NOMO-1 treated with dmso at 0.1 percent for 144 hours (cell line): ENCODE measurements at regions not wholly inside any gene's neighbourhood (a gene's known extent, or its start where the extent isn't known, plus 50 kb on each side); places are given as distances from the start of the nearest gene placed in this dataset.
"Not testable (repeated sequence)": the region's sequence is repeated elsewhere in the genome, so short reads cannot be mapped to it uniquely, and the experiment has no call there.

Source experiments
- DNase-seq: peaks from one replicate; lab custom pipeline; 2025; ENCODE audit not compliant: unreplicated experiment; lab: John Stamatoyannopoulos, UW

DNA sequence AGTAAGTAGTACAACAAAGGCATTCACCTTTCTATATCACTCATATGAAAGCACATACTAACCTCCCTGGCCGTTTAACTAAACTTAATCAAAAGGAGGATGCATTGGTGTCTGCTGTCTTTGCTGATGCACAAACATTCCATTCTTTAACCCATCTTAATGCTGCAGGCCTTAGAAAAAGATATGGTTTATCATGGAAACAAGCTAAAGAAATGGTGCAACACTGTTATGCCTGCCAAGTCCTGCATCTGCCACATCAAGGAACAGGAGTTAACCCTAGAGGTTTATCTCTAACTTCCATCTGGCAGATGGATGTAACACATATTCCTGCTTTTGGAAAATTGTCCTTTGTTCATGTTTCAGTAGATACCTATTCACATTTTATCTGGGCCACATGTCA lies 296.5 kb upstream of the DKK2 start:
- not testable (repeated sequence) for DNase-seq

DNA sequence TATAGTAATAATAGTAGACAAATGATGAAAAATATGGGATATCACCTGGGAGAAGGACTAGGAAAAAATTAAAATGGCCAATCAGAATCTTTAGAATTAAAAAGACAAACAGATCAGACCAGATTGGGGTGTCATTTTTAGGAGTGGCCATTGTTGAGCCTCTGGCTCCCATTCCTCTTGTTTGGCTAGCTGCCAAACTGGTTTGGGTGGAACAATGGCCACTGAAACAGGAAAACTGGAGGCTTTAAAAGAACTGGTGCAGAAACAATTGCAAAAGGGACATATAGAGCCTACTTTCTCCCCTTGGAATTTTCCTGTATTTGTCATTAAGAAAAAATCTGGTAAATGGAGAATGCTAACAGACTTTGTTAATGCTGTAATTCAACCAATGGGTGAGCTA lies 294.8 kb upstream of the DKK2 start:
- DNase-seq = no peak

DNA sequence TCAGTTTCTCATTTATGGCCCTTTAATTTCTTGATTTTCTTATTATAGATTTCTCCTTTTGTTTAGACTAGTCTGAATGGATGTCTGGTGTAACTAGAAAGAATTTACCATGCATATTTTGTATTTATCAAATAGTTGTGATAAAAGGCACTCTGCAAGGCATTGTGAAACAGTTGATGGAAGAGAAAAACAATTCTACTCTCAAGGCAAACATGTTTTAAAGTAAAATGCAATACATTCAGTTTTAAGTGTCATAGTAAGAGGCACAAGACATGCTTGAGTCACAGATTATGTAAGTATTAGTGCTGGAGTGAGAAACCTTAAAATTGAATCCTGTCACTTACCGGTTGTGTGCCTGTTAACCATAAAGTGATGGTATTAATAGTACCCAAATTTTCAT lies 283.3 kb upstream of the DKK2 start:
- DNase-seq = no peak

DNA sequence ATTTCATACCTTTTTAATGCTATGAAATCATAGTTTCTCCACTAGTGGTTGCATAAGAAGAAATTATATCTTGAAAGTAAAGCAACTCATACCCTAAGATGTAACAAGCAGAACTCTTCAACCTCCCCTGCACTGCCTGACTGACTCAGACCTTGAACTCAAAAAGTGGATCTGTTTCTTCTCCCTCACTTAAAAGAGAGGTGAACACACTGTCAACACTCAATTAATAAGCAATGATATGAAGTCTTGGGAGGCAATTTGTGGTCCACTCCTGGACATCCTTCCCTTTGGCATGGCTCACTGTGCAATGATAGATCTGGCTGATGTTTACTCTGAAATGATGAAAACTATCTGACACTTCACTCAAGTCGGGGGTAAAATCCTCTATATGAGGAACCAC lies 282.0 kb upstream of the DKK2 start:
- no peak for DNase-seq

DNA sequence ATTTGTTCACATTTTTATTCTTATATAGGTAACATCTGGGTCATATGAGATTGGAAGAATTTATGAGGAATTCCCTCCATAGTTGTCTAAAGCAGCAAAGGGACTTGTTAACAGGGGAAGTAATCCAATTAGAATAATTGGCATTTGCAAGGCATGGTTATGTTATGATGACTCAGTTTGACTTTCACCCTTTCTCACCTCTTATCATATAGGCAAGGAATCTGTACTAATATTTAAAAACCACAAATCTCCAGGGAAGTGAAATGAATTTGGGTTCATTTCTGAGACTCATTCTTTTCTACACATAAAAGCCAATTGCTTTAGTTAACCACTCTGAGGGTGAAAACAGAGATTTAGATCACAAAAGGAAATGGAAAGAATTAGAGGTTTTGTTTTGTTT lies 281.5 kb upstream of the DKK2 start:
- DNase-seq = no peak

DNA sequence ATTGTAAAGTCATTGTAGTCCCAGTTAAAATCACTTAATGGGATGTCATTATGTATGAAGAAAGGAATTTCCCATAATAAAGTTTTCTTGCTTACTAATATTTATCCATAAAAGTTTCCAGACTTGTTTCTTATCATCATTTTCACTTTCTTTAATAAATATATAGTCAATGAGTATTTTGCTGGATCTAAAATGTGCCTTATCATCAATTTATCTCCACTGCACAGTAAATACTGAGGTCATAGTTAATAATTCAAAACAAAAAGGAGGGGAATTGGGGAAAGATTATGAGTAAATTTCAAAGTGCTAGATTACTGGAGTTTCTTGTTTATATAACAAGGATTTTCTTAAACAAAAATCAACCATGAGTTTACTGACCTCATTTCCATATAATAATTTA lies 279.5 kb upstream of the DKK2 start:
- DNase-seq = no peak

DNA sequence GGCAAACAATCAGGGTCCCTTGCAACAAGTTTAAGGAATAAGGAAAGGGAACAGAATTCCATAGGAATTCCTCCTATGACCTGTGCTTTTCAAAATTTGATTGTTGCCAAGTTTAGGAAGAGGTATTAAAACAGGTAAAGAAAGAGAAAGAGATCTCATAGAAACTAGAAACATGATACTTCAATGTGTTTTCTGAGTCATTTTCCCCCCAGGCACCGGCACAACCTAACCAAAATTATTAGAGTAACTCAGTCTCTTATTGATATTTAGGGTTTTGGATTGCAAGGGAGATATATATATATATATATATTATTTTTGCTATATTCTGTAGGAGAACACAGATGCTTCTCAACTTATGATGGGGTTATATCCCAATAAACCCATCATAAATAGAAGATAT lies 278.0 kb upstream of the DKK2 start:
- no peak for DNase-seq

DNA sequence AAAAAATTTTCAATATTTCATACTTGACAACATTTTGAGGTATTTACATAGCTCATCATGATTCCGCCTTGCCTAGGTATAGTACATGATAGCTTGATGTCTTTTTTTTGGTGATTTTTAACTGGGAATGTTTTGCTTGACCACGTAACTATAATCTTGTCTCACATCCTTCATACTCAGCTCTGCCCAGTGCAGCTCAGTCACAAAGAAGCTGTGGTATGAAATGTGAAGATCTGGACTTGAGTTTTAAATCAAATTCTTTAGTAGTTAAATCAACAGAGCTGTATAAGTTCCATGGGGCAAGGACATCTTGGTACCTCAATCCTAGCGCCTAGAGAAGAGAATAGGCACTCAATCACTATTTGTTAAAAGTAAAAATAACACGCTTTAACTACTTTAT lies 276.3 kb upstream of the DKK2 start:
- DNase-seq = no peak

DNA sequence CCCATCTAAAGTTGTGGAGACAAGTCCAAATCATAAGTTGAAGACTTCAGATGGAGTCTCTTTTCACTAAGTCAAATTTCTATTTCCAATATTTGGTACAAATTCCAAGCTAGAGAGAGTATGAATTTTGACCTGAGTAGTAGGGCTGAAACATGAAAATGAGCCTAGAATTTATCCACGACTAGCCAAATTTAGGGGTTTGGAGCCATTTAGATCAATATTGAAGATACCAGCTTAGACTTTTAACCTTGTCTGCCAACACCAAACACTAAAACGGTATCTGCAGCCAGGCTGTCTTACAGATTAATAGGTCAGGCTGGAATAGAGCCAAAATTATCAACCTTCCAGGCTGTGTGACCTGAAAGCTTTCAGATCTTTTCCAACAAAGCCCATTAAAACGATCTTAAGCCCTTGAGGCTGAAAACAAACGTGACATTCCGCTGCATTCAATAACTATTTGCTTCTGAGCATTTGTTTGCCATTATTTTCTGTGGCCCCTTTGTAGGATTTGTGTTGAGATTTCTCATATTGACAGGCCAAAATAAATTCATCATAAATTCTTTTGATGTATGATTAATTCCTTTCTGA lies 268.7 kb upstream of the DKK2 start:
- DNase-seq = no peak

DNA sequence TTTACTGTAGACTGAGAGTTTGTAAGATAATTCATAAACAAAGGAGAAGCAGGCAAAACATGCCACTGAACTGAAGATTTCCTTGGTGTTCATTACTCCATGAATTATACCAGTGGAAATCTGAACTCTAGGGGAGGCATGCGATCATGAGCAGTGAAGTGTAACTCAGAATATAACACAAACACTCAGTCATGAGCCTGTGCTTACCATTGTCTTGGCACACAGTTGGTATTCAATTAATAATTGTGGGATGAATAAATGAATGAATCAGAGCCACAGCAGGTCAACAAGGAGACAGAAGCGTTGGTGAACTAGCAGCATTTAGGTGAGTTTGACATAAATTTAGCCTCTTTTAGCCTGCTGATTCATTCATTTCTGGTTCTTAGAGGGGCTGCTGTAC lies 263.5 kb upstream of the DKK2 start:
- DNase-seq = no peak

DNA sequence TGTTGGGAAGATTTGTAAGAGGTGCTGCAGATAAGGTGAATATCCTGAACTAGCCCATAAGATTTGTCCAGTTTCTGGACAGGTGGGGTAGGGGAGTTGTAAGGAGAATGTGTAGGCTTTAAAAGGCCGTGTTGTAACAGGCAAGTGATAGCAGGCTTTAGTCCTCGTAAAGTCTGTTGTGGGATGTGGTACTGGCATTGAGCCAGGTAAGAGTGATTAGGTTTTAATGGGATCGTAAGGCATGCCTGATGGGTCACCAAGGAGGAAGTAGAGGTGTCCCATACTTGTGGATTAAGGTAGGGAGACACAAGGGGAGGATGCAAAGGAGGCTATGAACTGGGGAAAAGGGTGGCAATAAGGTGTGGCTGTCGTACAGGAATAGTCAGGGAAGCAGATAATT lies 256.9 kb upstream of the DKK2 start:
- no peak for DNase-seq

DNA sequence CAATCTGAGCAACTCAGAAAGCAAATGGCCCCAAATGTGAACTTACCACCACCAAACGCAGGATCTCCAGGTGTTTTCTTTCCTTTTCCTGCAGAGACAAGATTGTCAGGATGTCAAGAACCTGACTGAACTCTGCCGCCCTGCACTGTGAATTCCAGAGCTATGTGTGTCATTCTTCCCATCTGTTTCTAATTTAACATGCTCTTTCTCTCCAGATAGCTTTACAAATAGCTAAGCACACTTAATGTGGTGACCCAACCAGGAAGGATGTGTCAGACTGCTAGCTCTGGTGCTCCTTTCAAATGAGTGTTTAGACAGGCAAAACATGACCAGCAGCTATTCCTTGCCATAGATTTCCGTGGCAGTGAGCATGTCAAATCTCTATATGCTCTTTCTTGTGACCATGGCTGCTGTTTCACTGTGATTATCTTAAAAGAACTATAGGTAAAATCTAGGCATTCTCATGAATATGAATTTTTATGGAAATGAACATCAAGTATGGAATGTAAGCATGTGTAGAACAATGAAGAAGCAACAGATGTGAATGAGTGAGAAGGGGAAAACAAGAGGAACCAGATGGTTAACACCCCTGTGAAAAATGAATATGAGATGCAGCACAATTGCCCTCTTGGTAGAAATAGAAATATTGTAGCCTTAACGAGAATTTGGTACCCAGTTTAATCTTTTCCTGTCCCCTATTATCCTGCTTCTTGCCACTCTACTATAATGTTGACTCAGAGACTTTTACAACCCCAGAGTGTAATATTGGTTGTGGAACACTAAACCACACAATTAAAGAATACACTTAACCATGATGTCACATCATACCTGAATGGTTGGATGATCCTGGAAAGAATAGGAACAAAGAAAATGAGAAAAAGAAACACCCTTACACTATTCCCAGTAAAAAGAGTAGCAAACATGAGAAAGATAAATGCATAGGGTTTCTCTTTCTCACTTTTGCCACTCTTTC lies 247.8 kb upstream of the DKK2 start:
- DNase-seq = no peak

DNA sequence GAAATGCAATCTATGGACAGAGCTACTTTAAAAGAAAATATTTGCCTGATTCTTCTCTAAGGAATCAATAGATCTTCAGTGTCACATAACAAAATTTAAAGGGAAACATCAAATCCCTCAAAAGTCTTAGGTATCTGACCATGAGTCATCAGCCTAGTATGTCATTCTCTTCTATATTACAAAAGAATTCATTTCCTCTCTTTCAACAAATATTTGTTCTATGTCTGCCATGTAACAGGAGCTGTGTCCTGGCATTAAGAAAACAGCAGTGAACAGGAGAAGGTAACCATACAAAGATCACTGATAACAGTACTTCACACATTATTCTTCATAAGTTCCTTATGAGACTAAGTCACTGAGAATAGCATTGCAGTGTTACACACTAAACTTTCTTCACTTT lies 243.6 kb upstream of the DKK2 start:
- DNase-seq = no peak

DNA sequence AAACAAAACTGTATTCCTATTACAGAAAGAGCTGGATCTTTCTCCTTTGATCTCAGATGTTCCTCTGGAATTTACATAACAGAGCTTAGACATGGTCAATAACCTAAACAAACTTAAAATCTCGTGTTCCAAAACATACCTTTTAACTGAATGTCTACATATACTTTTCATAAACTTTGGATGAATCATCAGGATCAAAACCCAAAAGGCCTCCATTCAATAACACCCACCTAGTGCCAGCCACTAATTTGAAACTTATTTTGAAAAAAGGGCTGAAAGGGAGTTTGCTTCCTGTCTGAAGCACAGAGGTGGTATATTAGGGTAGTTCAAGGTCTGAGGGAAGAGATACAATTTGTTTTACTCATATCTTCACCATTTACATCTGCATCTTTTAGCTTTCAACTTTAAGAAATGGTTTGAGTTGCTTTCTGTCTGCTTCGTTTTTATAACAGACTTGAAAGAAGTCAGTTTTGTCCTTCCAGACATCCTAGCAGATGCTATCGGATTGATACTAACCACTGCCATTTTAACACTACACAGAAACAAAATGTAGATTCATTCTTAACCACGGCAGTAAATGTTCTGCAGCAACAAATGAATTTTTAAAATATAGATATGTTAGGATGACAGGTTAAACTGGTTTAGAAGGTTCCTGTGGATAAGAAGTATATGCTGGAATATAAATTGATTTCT lies 242.8 kb upstream of the DKK2 start:
- DNase-seq = no peak

DNA sequence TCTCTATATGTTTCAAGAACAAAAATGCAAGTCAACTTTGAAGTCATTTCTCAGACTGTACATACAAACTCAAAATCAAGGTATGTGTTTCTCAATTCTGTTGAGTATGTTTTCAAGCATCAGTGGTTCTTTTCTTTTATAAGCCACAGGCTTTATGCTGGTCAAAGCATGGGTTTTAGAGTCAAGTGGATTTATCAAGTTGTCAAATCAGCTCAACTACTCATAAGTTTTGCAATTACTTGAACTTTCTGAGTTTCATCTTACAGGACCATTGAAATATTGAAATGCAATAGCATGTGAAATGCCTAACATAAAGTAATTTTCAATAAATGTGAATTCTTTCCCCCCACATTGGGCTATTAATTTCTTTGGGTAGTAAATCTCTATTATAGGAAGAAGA lies 239.9 kb upstream of the DKK2 start:
- DNase-seq = no peak

DNA sequence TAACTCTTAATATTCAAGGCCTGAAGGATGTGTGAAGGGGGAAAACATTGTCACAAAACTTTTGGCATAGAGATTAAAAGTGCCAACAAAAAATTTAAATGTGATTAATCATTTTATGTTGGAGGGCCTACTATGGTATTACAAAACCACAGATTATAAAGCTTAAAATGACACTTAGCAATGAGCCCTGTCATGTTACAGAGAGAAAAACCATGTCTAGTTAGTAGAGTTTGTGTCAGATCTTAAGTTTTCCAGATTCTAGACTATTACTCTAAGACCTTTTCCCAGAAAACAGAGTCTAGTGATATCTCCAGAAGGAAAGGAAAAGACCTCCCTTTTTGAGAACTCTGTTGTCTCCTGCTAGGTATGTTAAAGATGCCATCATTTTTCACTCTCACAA lies 239.1 kb upstream of the DKK2 start:
- no peak for DNase-seq

DNA sequence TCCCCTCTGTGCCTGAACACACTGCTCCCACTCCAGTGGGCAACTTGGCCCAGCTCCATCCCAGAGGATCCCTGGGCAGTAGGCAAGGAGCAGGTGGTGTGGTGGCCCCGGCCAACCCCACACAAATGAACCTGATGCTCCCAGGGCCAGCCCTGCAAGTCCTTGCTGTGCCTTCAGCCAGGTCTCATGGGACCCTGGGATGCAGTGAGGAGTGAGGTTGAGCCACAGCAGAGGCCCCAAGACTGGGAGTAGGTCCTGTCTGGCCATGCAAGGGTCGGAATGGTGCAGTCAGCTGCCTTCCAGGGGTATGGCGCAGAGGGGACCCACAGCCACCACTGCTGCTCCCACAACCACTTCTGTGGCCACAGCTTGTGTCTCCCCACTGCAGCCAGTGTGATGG lies 234.5 kb upstream of the DKK2 start:
- DNase-seq = no peak

DNA sequence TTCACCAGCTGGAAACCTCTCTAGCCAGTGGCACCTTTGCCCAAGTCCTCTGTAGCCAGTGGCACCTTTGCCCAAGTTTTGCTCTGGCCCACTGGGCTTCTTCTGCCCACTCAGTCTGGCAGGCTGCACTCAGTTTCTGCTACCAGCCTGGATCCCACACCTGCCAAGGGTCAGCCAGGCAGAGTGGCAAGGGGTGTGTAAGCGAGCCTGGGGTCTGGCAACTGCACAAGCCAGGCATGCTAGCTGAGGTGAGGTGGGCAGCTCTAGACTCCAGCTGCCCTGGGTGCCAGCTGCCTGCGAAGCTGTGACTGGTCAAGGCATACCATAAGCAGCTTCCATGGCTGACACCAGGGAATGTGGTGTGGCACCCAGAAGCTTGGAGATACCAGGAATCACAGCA lies 233.1 kb upstream of the DKK2 start:
- no peak for DNase-seq

DNA sequence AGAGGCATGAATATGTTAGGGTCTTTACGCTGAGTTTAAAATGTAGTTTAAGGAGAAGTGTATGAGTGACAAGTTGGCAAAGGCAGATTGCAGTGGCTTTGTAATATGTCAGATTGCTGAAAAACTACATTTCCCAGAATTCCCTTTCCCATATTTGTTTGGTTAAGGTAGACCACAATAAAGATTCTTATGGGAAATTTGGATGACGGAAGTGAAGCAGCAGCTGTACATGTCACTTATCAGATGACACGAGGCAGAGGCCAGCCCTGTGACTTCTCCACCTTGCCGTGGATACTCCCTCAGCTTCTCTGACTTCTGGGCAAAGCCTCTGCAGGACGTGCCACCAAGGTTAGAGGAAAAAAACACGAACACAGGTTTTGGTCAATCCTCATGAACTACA lies 229.7 kb upstream of the DKK2 start:
- no peak for DNase-seq

DNA sequence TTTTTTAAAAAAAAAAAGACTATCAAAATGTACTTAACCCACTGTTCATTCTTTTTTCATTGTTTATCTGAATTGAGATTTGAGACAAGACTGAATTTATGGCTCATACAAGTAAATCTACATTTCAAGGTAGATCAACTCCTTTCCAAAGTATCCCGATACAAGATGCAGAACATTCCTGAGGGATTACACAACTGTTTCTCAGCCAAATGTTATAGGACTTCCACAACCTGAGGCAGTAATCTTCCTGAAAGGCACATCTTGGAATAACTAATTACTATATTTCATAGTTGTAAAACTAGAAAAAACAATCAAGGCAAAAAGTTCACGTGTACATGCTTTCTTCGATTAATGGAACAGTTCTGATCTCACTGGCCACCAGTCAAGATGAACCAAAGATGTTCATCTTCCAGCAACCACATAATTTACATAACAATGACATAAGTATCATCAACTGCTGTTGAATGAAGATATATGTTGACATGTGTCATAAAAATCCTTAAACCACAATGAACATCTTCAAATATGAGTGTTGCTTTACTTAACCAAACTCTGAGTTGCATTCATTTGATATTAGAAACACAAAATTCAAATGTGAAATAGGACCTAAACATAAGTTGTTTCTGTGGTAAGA lies 225.2 kb upstream of the DKK2 start:
- DNase-seq = no peak

DNA sequence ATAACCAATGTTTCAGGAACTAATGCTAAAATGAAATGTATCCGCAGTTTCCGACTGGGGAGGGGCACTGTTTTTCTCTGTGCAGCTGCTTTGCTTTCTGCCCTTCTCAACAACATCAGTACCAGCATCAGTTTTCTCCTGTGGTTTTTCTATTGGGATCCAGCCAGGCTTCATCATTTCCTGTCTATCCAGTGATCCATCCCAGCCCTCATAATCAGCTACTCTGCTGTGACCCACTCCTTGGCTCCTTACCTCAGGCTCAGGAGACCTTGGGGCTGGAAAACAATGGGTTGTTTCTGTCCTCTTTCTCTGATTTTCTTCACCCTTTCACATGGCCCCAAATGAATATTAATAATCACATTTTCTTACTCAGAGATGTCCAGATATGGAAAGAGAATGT lies 222.2 kb upstream of the DKK2 start:
- DNase-seq = no peak

DNA sequence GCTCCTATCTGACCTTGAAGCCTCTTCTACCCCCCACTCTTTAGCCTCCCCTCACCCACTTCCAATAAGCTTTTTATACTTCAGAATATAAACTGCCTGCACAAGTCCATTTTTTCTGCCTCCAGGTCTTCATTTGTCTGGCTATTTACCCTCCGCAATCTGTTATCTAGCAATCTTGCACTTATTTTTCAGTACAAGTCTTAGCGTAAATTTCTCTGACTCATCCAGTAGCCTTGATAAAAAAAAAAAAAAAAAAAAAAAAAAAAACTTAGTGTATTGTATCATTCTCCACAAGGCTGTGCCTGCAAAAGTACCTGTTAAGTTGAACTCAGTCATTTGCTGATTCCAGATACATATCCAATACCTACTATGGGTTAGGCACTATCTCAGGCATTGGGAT lies 219.5 kb upstream of the DKK2 start:
- DNase-seq = no peak
